ENCODE measurements at regions not wholly inside any gene's neighbourhood (a gene's known extent, or its start where the extent isn't known, plus 50 kb on each side); places are given as distances from the start of the nearest gene placed in this dataset.

GRCh38 chr4:128572778-128573241, 236.7 kb upstream of the JADE1 start:
- no peaks in the 10 kb centered on the region for H3K9me3 ChIP-seq (ENCODE audit: low read length)
- H3K4me2 ChIP-seq (ENCODE audit: low read length), result no peak overlapping the region
- H3K9ac ChIP-seq (ENCODE audit: low read length), result no peak overlapping the region
- no peaks in the 10 kb centered on the region for H3K27me3 ChIP-seq (ENCODE audit: insufficient read depth, low read length)
- H3K79me2 ChIP-seq (ENCODE audit: insufficient read depth, low read length), result no peaks in the 10 kb centered on the region
- H3K36me3 ChIP-seq (ENCODE audit: insufficient read depth, low read length), result no peaks in the 10 kb centered on the region
- TF ChIP-seq EZH2 (IDR thresholded peaks at IDR 0.05; ENCODE audit: borderline replicate concordance, low read length) (no peak), CTCF (IDR thresholded peaks at IDR 0.05; ENCODE audit: low read length) (no peak)
- H3K4me1 ChIP-seq (ENCODE audit: insufficient read depth, low read length, severe bottlenecking), result no peaks in the 10 kb centered on the region
- no peak overlapping the region for H3K27ac ChIP-seq (ENCODE audit: low read depth, low read length, poor library complexity, severe bottlenecking)
- H4K20me1 ChIP-seq (ENCODE audit: insufficient read depth, low read length), result no peaks in the 10 kb centered on the region
- no peak overlapping the region for H3K4me3 ChIP-seq (ENCODE audit: low read depth, low read length, poor library complexity, severe bottlenecking)
- H3K9me2 ChIP-seq (ENCODE audit: low read depth, low read length), result no peaks in the 10 kb centered on the region
- H2AFZ ChIP-seq (ENCODE audit: low read length), result no peak overlapping the region
- H3F3A ChIP-seq (ENCODE audit: insufficient read depth, low read length), result no peaks in the 10 kb centered on the region

- Histone ChIP-seq H3K4me2 (ENCODE audit: low read length) (no peak overlapping the region), H3K36me3 (ENCODE audit: insufficient read depth, low read length) (no peaks in the 10 kb centered on the region), H3K4me3 (ENCODE audit: low read depth, low read length, poor library complexity, severe bottlenecking) (no peak overlapping the region)
Measured at GRCh38 chr4:128571747-128572146, 237.8 kb upstream of the JADE1 start.

DNA sequence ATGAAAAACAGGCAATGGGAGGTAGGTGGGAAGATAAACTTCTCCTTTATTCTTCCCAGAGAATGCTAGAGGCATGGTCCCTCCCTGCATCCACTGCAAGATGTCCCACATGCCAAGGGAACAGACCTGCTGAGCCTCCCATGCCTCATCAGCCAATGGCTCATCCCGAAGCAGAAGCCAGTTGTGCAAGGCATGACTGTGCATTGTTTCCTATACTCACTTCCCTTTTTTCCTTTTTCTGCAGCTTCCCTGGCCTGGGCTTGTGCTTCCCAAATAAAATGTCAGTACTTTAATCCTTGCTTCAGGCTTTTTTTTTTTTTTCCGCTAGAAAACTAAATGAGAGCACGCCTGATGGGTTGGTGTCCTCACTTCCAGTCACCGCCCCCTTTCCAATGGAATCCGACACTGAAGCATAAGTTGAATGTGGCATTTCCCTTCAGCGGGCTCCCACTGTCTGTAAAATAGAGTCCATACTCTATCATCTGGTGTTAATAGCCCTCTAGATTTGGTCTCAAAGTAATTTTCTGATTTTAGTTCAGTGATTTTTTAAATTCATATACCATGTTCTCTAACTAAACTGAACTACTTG, 239.0 kb upstream of the JADE1 start:
- Histone ChIP-seq H3F3A (ENCODE audit: insufficient read depth, low read length) (no peaks in the 10 kb centered on the region), H3K4me2 (ENCODE audit: low read length) (no peak overlapping the region), H3K36me3 (ENCODE audit: insufficient read depth, low read length) (no peaks in the 10 kb centered on the region), H3K4me3 (ENCODE audit: low read depth, low read length, poor library complexity, severe bottlenecking) (no peak overlapping the region), H4K20me1 (ENCODE audit: insufficient read depth, low read length) (no peaks in the 10 kb centered on the region), H3K9me2 (ENCODE audit: low read depth, low read length) (no peaks in the 10 kb centered on the region), H3K4me1 (ENCODE audit: insufficient read depth, low read length, severe bottlenecking) (no peaks in the 10 kb centered on the region), H3K9ac (ENCODE audit: low read length) (no peak overlapping the region), H2AFZ (ENCODE audit: low read length) (no peak overlapping the region), H3K9me3 (ENCODE audit: low read length) (no peaks in the 10 kb centered on the region), H3K79me2 (ENCODE audit: insufficient read depth, low read length) (no peaks in the 10 kb centered on the region), H3K27ac (ENCODE audit: low read depth, low read length, poor library complexity, severe bottlenecking) (no peak overlapping the region), H3K27me3 (ENCODE audit: insufficient read depth, low read length) (no peaks in the 10 kb centered on the region; the same call in 1 of the 2 replicates)
- TF ChIP-seq CTCF (IDR thresholded peaks at IDR 0.05; ENCODE audit: low read length) (no peak), EZH2 (IDR thresholded peaks at IDR 0.05; ENCODE audit: borderline replicate concordance, low read length) (no peak)

More at GRCh38 chr4:128571747-128572146, 237.8 kb upstream of the JADE1 start:
- TF ChIP-seq EZH2 (IDR thresholded peaks at IDR 0.05; ENCODE audit: borderline replicate concordance, low read length) (no peak), CTCF (IDR thresholded peaks at IDR 0.05; ENCODE audit: low read length) (no peak)
- no peaks in the 10 kb centered on the region for H3K9me2 ChIP-seq (ENCODE audit: low read depth, low read length)
- H3K79me2 ChIP-seq (ENCODE audit: insufficient read depth, low read length), result no peaks in the 10 kb centered on the region
- H2AFZ ChIP-seq (ENCODE audit: low read length), result no peak overlapping the region
- no peak overlapping the region for H3K27ac ChIP-seq (ENCODE audit: low read depth, low read length, poor library complexity, severe bottlenecking)
- H3K4me1 ChIP-seq (ENCODE audit: insufficient read depth, low read length, severe bottlenecking), result no peaks in the 10 kb centered on the region
- no peaks in the 10 kb centered on the region for H3K9me3 ChIP-seq (ENCODE audit: low read length)
- no peak overlapping the region for H3K9ac ChIP-seq (ENCODE audit: low read length)
- no peaks in the 10 kb centered on the region for H3K27me3 ChIP-seq (ENCODE audit: insufficient read depth, low read length)
- no peaks in the 10 kb centered on the region for H4K20me1 ChIP-seq (ENCODE audit: insufficient read depth, low read length)
- H3F3A ChIP-seq (ENCODE audit: insufficient read depth, low read length), result no peaks in the 10 kb centered on the region
